ENCODE measurements at regions not wholly inside any gene's neighbourhood (a gene's known extent, or its start where the extent isn't known, plus 50 kb on each side); places are given as distances from the start of the nearest gene placed in this dataset.

DNA sequence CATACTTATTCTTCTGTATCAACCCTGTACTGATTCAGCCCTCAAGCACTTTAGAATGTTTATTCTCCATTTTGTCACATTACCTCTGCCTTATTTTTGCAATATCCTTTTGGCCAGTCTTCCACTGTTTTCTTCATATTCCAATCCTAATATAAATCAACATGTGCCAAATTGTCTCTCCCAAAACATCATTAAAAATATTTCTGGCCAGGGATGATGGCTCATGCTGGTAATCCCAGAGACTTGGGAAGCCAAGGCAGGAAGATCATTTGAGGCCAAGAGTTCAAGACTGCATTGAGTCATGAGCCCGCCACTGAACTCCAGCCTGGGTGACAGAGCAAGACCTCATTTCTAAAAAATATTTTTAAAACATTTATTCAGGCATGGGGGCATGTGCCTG lies 641.4 kb upstream of the CBLB start:
- H3K27ac ChIP-seq, result no peak overlapping the region
- no peak overlapping the region for H3K9ac ChIP-seq (ENCODE audit: low read depth in 2 of 2, low read length in 2 of 2)
- no peak for DNase-seq
- no peaks in the 10 kb centered on the region for H3K36me3 ChIP-seq
- no peaks in the 10 kb centered on the region for H3K27me3 ChIP-seq
- no peaks in the 10 kb centered on the region for H3K4me1 ChIP-seq
- intact Hi-C loops (cut with DNase I), result no loop called here
- no peak overlapping the region for H3K4me3 ChIP-seq
- no peaks in the 10 kb centered on the region for H3K9me3 ChIP-seq
- TF ChIP-seq CTCF (IDR thresholded peaks at IDR 0.05), result no peak

- no peak for TF ChIP-seq CTCF (IDR thresholded peaks at IDR 0.05)
- intact Hi-C loops (cut with DNase I), result no loop called here
- H3K36me3 ChIP-seq, result no peaks in the 10 kb centered on the region
- H3K4me1 ChIP-seq, result no peaks in the 10 kb centered on the region
- no peak overlapping the region for H3K27ac ChIP-seq
- H3K4me3 ChIP-seq, result no peak overlapping the region
- no peaks in the 10 kb centered on the region for H3K27me3 ChIP-seq
- no peak for DNase-seq
- no peaks in the 10 kb centered on the region for H3K9me3 ChIP-seq
- no peak overlapping the region for H3K9ac ChIP-seq (ENCODE audit: low read depth in 2 of 2, low read length in 2 of 2)
Measured at GRCh38 chr3:106512846-106513245, 644.0 kb upstream of the CBLB start.

DNA sequence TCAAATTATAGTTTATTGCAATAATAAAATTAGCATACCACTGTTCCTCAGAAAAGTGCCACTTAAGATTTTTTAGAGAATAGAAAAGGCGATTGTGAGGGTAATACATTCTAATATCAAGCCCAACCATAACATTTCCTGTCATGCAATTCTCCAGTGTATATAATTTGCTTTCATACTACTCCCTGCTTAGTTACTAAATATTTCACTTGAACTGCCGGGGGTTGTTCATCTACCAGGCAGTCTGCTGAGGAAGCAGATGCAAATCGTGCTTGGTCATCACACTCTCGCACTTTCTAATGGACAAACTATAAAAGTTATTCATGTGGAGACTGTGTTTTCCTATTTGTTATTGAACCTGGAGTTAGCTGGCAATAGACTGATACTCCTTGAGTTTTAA lies 645.6 kb upstream of the CBLB start:
- TF ChIP-seq CTCF (IDR thresholded peaks at IDR 0.05), result no peak
- H3K36me3 ChIP-seq, result no peaks in the 10 kb centered on the region
- no peak overlapping the region for H3K4me3 ChIP-seq
- no peak overlapping the region for H3K27ac ChIP-seq
- intact Hi-C loops (cut with DNase I), result no loop called here
- DNase-seq, result no peak
- no peaks in the 10 kb centered on the region for H3K4me1 ChIP-seq
- no peak overlapping the region for H3K9ac ChIP-seq (ENCODE audit: low read depth in 2 of 2, low read length in 2 of 2)
- no peaks in the 10 kb centered on the region for H3K9me3 ChIP-seq
- H3K27me3 ChIP-seq, result no peaks in the 10 kb centered on the region

DNA sequence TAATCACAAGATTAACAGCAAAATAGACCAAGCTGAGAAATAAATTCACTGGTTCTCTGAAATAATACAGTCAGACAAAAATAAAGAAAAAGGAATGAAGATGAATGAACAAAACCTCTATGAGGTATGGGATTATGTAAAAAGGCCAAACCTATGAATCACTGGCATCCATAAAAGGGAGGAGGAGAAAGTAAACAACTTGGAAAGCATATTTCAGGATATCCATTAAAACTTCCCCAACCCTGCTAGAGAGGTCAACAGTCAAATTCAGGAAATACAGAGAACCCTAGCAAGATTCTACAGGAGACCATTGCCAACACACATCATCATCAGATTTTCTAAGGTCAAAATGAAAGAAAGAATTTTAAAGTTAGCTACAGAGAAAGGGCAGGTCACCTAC lies 649.7 kb upstream of the CBLB start:
- H3K36me3 ChIP-seq, result no peaks in the 10 kb centered on the region
- no peaks in the 10 kb centered on the region for H3K9me3 ChIP-seq
- no peak overlapping the region for H3K27ac ChIP-seq
- no peak for DNase-seq
- intact Hi-C loops (cut with DNase I), result no loop called here
- no peak overlapping the region for H3K9ac ChIP-seq (ENCODE audit: low read depth in 2 of 2, low read length in 2 of 2)
- H3K4me3 ChIP-seq, result no peak overlapping the region
- no peaks in the 10 kb centered on the region for H3K27me3 ChIP-seq
- TF ChIP-seq CTCF (IDR thresholded peaks at IDR 0.05), result no peak
- H3K4me1 ChIP-seq, result no peaks in the 10 kb centered on the region

- Histone ChIP-seq H3K27ac (no peak overlapping the region), H3K4me3 (no peak overlapping the region), H3K9me3 (no peaks in the 10 kb centered on the region), H3K36me3 (no peaks in the 10 kb centered on the region), H3K27me3 (no peaks in the 10 kb centered on the region), H3K4me1 (no peaks in the 10 kb centered on the region), H3K9ac (ENCODE audit: low read depth in 2 of 2, low read length in 2 of 2) (no peak overlapping the region)
- TF ChIP-seq CTCF (IDR thresholded peaks at IDR 0.05), result no peak
- intact Hi-C loops (cut with DNase I), result no loop called here
- DNase-seq, result no peak
Measured at GRCh38 chr3:106522397-106522796, 653.6 kb upstream of the CBLB start.

DNA sequence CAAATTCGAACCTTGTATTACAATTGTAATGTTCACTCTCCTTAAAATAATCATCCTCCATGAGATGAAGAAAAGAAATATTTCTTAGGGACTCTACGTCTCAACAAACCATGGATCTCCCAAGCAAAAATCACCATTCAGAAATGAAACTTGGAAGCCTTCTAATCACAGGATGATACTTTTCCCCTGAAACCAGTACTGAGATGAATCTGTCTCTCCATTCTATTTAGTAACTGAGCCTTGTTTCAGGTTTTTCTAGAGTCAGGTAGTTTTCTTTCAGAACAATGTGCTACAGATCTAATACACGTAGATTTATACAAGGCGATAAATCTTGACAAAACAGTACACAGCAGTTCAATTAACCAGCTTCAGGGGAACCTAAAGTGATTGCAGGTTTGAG lies 660.1 kb upstream of the CBLB start:
- DNase-seq, result no peak
- intact Hi-C loops (cut with DNase I), result no loop called here
- no peak overlapping the region for H3K9ac ChIP-seq (ENCODE audit: low read depth in 2 of 2, low read length in 2 of 2)

More for the DNA sequence above, 660.1 kb upstream of the CBLB start:
- H3K36me3 ChIP-seq, result no peaks in the 10 kb centered on the region
- TF ChIP-seq CTCF (IDR thresholded peaks at IDR 0.05), result no peak
- H3K4me3 ChIP-seq, result no peak overlapping the region
- no peak overlapping the region for H3K27ac ChIP-seq
- H3K27me3 ChIP-seq, result no peaks in the 10 kb centered on the region
- H3K4me1 ChIP-seq, result no peaks in the 10 kb centered on the region
- H3K9me3 ChIP-seq, result no peaks in the 10 kb centered on the region

All from colonic mucosa (tissue), 4 donors.